ENCODE measurements at regions not wholly inside any gene's neighbourhood (a gene's known extent, or its start where the extent isn't known, plus 50 kb on each side); places are given as distances from the start of the nearest gene placed in this dataset.

DNA sequence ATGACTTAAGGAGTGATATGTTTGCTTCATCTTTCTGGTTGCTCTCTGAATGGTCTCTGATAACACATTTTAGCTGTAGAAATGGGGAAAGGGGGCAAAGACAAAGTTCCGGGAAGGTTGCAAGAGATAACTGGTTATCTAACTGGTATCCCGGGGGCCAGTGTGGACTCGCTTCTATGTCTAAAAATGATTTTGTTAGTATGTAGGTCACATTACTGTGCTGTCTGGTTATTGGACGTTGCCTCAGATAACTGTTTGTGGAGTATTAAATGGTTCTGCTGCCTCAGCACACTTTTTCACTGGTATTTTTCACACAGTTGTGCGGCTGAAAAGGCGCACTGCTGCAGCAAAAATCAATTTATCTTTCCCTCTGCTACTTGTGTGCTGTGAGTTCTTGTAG, 63.0 kb upstream of the ZNF536 start:
- DNase-seq (ENCODE audit: low read depth in 3 of 3) = no peak

DNA sequence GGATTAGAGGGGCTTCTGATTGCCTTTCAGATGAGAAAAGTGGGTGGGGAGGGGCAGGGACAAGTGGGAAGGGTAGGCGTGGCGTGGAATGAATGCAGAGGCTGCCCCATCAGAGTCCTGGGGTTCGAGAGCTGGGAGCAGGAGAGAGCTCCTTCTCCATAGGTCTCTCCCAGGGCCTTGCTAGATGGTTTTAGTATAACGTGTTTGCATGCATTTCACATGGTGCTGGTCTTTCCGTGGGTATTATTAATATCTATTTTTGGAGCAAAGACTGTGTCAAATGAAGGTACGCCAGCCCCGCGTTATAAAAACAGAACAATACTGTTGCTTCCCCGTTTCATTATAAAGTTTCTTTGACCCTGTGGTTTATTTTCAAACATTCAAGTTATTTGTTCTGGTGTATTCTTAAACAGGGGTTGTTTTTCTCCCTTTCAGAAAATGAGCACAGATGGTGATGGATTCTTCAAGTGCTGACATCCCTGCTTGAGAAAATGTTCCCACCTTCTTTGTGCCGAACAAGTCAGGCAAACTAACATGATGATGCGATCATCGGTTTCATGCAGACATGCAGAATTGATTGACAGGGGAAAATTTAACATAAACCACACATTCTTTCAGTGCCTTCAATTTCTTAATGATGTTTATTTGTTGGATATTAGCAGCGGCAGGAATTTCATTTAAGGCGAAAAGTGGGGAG, 62.1 kb upstream of the ZNF536 start:
- no peak for DNase-seq (ENCODE audit: low read depth in 3 of 3)

DNA sequence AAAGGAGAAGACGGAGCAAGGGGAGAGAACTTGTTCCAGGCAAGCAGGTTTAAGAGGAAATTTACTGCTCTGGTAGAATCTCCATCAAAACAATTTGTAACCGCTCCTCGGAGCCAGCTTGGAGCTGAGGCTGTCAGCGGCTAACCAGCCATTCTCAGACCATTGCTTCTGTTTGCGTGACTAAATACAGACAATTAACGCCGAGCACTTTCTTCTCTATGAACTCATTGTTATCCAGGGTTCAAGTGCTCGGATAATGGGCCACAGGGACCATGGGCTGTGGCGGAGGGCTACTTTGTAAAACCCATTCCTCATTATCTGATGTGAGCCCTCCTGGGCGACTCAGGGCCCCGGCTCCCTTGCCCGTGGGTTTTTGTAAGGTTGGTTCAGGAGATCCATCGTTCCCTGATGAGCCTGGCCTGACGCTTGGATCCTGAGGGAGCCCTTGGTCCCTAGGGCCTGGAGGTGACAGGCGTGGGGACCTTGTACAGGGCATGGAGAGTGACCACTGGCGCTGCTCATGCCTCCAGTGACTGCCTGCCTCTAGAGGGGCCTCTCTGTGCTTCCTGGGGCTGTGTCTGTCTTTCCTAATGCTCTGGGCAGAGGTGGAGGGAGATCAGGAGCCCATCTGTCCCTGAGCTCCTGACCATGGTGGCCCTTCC, 61.5 kb upstream of the ZNF536 start:
- DNase-seq (ENCODE audit: low read depth in 3 of 3) = no peak

DNA sequence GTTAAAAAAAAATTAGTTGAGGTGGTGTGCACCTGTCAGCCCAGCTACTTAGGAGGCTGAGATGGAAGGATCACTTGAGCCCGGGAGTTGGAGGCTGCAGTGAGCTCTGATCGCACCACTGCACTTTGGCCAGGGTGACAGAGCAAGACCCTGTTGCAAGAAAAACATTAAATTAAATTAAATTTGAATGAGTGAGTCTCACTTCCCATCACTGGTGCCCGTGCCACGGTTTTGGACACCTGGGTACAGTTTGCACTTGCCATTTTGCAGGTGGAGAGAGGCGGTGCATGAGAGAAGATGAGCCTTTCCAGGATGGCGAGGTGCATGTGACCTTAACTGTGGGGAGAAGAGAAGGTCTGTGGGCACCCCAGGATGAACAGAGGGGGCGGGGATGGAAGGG, 60.3 kb upstream of the ZNF536 start:
- DNase-seq (ENCODE audit: low read depth in 3 of 3) = no peak

DNA sequence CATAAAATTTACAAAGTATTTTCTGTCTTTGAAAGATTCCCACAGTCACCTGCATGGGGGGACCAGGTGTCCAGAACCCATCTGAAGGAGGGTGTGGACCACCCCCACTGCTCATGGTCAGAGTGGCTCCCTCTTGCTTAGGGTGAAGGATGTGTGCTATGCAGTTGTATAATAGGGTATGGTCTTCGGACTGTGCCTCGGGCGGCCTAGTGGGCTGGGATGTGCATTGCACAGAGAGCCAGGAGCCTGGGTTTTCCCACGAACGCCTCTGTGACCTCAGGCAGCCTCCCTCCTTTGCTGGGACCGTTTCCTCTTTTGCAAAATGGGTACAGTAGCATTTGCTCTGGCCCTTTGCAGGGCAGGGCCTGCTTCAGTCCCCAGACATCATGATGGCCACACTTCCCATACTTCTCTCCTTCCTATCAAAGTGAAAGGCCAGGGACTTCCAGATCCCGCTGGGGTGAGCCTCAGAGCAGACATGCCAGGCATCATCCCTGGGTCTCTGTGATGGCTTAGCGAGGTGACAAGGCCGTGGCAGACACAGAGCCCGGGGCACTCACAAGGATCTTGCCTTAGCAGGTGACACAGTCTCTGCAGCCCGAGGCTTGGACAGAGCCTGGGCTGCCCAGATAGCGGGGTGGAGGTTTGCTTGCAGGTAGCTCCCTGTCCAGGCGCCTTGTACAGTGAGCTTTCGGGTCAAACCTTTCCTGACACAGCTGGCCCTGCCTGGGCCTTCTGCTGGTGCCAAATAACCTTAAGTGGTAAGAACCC, 59.4 kb upstream of the ZNF536 start:
- DNase-seq (ENCODE audit: low read depth in 3 of 3) = no peak

DNA sequence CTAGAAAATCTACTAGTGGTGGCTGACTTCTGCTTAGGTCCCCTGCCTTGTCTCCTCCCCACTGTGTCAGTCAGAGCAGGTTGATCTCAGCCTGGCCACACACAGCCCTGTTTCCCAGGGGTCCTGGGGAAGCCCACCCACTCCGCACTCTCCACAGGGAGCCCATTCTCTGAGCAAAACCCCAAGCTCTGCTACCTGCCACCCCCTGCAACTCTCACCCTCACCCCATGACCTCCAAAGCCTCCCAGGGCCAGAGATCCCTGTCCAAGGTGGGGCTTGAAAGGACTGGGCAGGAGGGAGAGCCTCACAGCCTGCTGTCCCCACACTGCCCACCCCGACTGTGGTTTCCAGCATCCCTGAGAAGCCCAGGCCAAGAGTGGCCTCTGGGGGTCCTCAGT, 58.8 kb upstream of the ZNF536 start:
- DNase-seq (ENCODE audit: low read depth in 3 of 3) = no peak

DNA sequence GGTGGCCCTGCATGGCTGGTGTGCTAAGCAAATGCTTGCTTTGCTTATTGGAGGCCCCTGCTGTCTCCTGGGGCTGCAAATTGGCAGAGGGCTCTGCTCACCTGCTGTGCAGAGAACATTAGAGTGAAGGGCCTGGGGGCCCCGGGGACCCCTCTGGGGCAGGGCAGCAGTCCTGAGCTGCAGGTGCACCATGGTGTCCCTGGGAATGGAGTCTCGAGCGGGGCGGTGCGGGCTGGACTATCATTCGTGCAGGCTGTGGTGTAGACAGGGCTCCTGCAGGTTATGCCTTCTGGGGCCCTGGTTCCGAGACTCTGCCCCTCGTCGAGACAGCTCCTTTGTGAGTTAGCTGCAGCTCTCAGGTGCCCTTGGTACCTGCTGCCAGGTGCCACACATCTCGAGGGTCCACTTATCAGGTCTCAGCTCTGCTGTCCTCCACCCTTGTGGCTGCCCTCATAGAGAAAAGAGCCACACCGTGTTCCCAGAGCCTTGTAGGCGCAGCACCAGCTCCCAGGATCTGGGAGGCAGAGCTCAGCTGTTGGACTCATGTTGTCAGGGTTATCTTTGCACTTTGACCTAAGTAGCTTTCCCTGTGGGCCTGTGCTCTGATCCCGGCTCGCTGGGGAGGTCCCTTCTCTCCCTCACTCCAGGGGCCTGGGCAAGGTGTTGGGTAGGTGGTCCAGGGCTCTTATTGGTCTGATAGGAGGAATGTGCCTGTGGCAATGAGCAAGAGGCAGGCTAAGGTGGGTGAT, 58.0 kb upstream of the ZNF536 start:
- DNase-seq (ENCODE audit: low read depth in 3 of 3) = no peak

DNA sequence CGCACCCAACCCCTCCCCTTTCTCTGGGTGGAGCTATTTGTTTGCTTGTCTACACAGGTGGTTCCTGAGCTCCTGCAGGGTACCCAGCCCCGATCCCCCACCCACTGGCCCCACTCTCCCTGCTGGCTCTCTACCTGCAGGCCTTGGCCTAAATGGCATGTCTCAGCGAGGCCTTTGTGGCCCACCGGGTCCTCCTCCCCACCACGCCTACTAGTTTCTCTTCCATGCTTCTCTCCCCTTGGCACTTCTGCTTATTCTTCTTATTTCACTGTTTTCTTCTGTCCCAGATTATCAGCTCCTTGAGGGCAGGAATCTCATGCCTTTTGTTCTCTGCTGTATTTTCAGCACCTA, 57.4 kb upstream of the ZNF536 start:
- DNase-seq (ENCODE audit: low read depth in 3 of 3) = no peak

DNA sequence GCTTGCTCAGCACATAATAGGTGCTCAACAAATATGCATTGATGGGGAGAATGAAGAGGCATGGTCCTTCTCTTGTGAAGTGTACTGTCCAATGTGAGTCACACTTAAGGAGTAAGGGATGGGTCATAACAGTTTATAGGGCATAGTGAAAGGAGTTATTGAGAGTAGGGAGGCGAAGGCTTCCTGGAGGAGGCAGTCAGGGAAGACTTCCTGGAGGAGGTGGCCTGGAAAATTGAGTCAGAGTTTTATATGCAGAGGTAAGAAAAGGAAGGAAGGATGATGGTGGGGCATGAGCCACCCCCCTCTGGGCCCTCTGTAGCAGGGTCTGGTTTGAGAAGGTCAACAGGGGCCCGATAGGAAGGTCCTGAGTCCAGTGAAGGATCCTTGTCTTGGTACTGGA, 57.0 kb upstream of the ZNF536 start:
- no peak for DNase-seq (ENCODE audit: low read depth in 3 of 3)

DNA sequence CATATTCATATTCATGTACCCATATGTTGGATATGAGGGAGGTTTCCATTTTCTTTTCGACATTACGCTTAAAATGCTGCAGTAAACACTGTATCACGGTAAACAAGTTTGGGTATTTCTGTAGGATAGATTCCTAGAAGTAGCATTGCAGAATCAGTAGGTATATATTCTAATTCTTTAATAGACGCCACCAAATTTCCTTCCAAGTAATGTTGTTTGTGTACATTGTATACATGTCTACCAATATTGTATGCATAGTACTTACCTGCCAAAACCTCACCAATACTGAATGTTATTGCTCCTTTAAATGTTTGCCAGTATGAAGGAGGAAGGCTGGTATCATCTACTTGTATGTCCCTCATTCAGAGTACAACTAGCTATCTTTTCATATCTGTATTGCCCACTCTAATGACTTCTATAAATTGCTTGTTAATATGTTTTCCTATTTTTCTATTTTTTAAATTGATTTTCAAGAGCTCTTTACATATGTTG, 56.1 kb upstream of the ZNF536 start:
- no peak for DNase-seq (ENCODE audit: low read depth in 3 of 3)

DNA sequence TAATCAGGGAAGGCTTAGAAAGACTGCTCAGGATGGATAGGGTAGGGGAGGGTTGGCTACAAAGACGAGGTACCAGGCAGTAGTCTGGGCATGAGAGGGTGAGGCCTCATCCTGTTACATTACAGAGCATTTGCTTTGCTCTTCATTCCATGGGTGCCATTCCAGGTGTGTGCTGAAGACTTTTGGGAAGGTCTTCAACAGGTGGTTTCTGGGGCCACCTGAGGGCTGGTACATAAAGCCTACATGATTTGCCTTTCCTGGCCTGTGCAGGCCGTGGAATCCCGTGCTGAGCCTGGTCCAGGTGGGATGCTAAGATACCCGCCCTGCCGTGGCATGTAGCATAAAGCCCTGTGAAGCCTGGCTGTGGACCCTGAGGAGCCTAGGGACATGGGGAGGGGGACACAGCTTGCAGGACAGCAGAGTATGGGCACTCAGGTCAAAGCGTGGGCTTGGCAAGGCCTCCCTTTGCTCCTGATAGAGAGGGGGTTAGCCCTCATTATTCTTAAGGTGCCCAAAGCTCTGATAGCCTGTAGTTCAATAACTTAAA, 55.6 kb upstream of the ZNF536 start:
- no peak for DNase-seq (ENCODE audit: low read depth in 3 of 3)

DNA sequence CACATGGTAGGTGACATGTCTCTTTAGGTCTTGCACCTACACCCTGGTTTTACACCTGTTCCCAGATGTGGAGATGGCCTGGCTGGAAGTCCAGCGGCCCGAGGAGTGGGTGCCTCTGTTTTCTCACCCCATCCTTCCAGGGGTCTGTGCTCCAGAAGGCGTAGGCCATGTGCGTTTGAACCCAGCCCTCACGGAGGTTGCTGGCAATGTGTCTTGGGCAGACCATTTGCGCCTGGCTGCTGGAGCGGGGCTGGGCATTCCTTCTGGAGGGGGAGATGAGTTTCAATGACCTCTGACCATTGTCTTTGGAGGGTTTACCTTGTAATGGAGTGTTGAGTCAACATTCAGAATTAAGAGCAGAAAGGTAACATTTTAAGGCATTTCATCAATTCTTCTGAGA, 54.8 kb upstream of the ZNF536 start:
- no peak for DNase-seq (ENCODE audit: low read depth in 3 of 3)

DNA sequence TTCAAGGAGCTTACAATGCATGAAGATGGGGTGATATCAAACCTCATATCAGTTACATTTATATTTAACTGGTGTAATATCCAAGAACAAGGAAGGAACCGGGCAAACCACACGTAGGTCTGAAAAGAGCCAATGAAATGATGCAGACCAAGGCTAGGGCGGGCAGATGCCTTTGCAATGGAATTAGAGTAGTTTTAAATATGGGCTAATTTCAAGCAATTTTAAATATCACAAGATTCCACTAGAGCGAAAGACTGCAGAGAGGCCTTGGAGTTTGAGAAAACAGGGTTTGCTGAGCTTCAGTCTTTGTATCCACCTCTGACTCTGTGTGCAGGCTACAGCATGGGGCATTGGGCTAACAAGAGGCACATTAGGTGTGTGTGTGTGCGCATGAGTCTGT, 53.9 kb upstream of the ZNF536 start:
- no peak for DNase-seq (ENCODE audit: low read depth in 3 of 3)

DNA sequence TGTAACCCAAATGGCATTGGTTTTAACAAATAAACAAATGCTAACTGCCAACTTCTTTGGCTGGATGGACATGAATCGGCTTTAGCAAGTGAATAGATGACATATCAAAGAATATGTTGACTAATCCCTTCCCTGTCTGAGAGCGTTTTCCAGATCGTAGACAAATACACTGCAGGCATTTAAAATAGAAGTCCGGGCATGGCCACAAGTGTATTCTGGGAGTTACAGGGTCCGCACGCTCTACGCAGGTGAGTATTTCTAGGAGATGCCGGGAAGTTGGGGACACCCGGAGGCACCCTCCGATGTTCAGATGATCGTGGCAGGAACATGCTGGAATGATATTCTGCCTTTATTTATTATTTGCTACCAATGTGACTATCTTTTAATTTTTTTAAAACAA, 53.2 kb upstream of the ZNF536 start:
- DNase-seq (ENCODE audit: low read depth in 3 of 3) = no peak

DNA sequence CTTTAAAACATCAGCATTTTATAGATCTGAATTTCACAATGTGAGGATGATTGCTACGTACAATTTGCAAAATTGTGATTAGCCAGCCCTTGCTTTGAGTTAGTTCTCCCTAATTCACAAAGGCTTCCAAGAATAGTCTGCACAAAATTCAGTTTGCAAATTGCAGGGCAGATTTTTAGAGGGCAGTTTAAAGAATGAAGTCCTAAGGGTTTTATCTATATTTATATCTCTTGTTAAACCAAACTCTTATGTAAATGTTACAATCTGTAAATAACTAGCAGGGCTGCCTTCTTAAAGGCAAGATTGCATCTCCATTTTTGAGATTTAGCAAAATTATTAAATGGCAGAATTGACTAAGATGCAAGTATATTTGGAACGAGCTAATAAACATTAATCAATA, 52.8 kb upstream of the ZNF536 start:
- no peak for DNase-seq (ENCODE audit: low read depth in 3 of 3)

DNA sequence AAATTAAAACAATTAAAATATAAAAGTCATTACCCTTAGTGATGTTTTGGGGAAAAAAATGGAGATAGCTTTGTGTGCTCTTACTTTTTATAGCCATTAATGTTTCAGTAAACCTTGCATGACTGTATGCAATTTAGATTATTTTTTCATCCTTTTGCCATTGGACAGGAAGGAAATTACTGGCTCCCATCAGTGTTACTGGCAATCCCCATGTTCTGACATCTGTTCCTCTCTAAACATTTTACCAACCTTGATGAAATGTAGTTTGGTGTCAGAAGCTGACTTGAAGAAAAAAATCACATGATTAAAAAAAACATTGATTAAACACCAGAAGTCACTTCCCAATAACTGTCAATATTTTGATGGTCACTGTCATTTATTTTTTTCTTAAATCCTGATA, 52.3 kb upstream of the ZNF536 start:
- DNase-seq (ENCODE audit: low read depth in 3 of 3) = no peak

DNA sequence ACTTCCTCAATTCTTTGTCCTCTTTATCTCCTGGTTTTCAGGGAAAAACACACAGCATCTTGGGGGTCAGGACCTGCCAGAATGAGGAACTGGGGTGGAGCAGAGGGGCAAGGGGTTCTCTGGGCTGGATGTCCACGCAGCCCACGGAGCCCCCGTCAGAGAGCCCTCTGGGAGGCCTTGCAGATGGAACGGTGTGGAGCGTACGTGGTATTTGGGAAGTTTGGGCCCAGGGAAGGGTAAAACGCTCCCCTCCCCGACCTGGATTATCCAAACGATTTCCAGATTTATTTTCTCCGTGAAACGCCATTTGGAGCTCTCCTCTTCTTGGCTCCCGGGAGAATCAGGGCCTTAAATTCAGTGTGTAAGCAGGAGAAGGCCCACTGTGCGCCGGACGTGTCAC, 51.7 kb upstream of the ZNF536 start:
- DNase-seq (ENCODE audit: low read depth in 3 of 3) = no peak

DNA sequence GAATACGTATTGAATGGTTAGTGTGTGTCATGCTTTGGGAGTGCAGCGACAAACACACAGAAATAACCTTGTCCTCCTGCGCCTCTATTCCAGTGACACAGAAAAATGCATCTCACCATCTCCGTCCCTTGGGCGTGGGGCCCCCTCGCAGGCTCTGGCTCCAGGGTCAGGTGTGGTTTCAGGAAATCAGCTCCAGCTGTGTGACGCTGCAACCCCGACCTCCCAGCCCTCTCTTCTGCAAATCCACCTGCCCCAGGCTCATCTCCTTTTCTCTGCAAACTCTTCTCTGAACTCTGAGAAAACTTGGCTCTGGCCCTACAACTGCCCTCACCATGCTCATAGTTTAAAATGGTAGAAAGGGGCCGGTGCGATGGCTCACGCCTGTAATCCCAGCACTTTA, 51.3 kb upstream of the ZNF536 start:
- no peak for DNase-seq (ENCODE audit: low read depth in 3 of 3)

Data from stimulated activated CD4-positive, alpha-beta T cell treated with anti-CD3 and anti-CD28 coated beads, TNF-alpha, amount 100 ng/mL, for 4 hours (primary cell).